ENCODE measurements at regions not wholly inside any gene's neighbourhood (a gene's known extent, or its start where the extent isn't known, plus 50 kb on each side); places are given as distances from the start of the nearest gene placed in this dataset.

DNA sequence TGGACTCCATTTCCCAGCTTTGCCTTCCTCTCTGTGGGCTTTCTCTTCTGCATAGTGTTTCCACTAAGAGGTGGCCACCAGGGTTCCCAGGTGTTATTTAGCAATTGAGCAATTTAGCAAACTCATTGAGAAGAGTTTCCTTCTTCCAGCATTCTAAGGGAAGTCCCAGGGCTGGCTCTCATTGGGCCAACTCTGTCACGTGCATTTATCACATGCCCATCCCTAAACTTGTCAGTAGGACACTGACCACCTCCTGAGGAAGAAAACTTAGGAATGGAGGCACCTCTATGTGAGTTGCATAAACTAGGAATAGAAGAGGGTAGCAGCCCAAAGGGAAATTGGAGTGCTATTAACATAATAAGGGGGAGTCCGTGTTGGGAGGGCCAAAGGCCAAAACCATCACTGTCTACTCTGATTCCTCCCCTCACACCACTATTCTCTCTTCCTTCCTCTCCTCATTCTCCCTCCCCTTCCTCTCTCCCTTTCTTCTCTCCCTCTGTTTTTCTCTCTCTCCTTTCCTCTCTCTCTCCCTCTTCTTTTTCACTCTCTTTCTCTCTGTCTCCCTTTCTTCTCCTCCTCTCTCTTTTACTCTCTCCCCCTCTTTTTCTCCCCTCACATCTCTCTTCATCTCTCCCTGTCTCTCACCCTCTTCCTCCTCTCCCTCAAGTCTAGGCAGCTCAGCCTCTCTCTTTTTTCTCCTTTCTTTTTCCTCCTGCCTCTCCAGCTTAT is 213.4 kb downstream of the PALM2AKAP2 start:
- Histone ChIP-seq H3K4me1 (ENCODE audit: control insufficient read depth, insufficient read depth, low read length) (peaks cover 7% of the 10 kb centered on the region; the same call in 1 of the 2 replicates), H4K20me1 (ENCODE audit: insufficient read depth, low read length) (no peaks in the 10 kb centered on the region), H3K14ac (replicated peaks; ENCODE audit: low read depth, low read length) (no peak overlapping the region), H3K9ac (ENCODE audit: low read depth, low read length) (no peak overlapping the region), H2BK5ac (ENCODE audit: low read depth, low read length, poor library complexity, severe bottlenecking) (no peak overlapping the region), H2BK20ac (ENCODE audit: low read depth, low read length) (0 out of 2 replicates have a peak overlapping the region, but pooled peaks have one; percentile 6), H3K27me3 (ENCODE audit: control insufficient read depth, insufficient read depth, low read length) (no peaks in the 10 kb centered on the region), H4K5ac (ENCODE audit: low read depth, low read length) (no peak overlapping the region), H2AK5ac (ENCODE audit: low read depth, low read length) (no peak overlapping the region), H3K27ac (ENCODE audit: insufficient read depth, low read length) (no peak overlapping the region), H3K4ac (ENCODE audit: low read depth, low read length) (no peak overlapping the region), H3K4me2 (ENCODE audit: low read depth, low read length) (no peak overlapping the region), H3K23ac (ENCODE audit: low read depth, low read length) (no peak overlapping the region), H2BK120ac (ENCODE audit: low read depth, low read length) (no peak overlapping the region), H3K18ac (ENCODE audit: low read depth, low read length) (no peak overlapping the region), H4K8ac (ENCODE audit: low read depth in 2 of 2, low read length in 2 of 2) (no peak overlapping the region), H3K36me3 (ENCODE audit: control insufficient read depth, insufficient read depth, low read length) (no peaks in the 10 kb centered on the region; the same call in 1 of the 2 replicates), H2BK15ac (ENCODE audit: low read depth, low read length) (no peak overlapping the region), H4K91ac (ENCODE audit: insufficient read depth, low read depth, low read length) (no peak overlapping the region), H3K56ac (ENCODE audit: extremely low read depth, insufficient read depth, low read length) (no peak overlapping the region), H2AFZ (replicated peaks; ENCODE audit: low read length, poor library complexity) (no peak overlapping the region), H3K79me1 (ENCODE audit: low read depth in 1 of 2, low read length in 2 of 2) (peaks cover 20 to 47% of the 10 kb centered on the region in 2 experiments), H3K9me1 (ENCODE audit: insufficient read depth, low read length) (peaks cover 3% of the 10 kb centered on the region), H2AK9ac (replicated peaks; ENCODE audit: low read depth, low read length, poor library complexity) (no peak overlapping the region), H3K9me3 (ENCODE audit: control insufficient read depth, insufficient read depth, low read length) (peaks cover 5% of the 10 kb centered on the region; the same call in 1 of the 2 replicates), H3K4me3 (ENCODE audit: insufficient read depth, low read depth, low read length) (no peak overlapping the region)
- in situ Hi-C loops (cut with MboI; ENCODE audit: low sequenced_read_pairs) (no loop called here), intact Hi-C loops (cut with micrococcal nuclease) (no loop called here), dilution Hi-C loops (cut with HindIII; ENCODE audit: low sequenced_read_pairs, unreplicated experiment) (no loop called here)
- POLR2A ChIA-PET (ENCODE audit: unreplicated experiment) = no interaction called here
- DNase-seq (no peak), ATAC-seq (ENCODE audit: low read depth) (no peak)
- CTCF ChIA-PET = no interaction called here
- WGBS, 2 experiments (ENCODE audit: extremely low coverage in 2 of 2, insufficient read length in 1 of 2) = no CpG with 5 or more reads among the region's 2 CpGs
- BruUV-seq (replicated peaks) = no TSS peak
- TF ChIP-seq ELK1 (IDR thresholded peaks at IDR 0.05; ENCODE audit: borderline replicate concordance, low read depth, low read length) (no peak), BHLHE40 (IDR thresholded peaks at IDR 0.05; ENCODE audit: low read depth, low read length) (no peak), RAD21 (IDR thresholded peaks at IDR 0.05; ENCODE audit: low read length) (no peak), USF2 (IDR thresholded peaks at IDR 0.05; ENCODE audit: low read depth, low read length) (no peak), SMC3 (IDR thresholded peaks at IDR 0.05; ENCODE audit: low read depth, low read length) (no peak), RFX5 (IDR thresholded peaks at IDR 0.05; ENCODE audit: low read depth, low read length) (no peak), MXI1 (IDR thresholded peaks at IDR 0.05; ENCODE audit: borderline replicate concordance, low read depth, low read length) (no peak), FOS (IDR thresholded peaks at IDR 0.05; ENCODE audit: low read depth, low read length) (no peak), CEBPB (IDR thresholded peaks at IDR 0.05; ENCODE audit: low read depth, low read length) (no peak), NFE2L2 (IDR thresholded peaks at IDR 0.05; ENCODE audit: low read depth, low read length) (no peak), MAFK (IDR thresholded peaks at IDR 0.05; ENCODE audit: low read depth, low read length) (no peak), CHD1 (IDR thresholded peaks at IDR 0.05; ENCODE audit: low read depth, low read length) (no peak), RCOR1 (IDR thresholded peaks at IDR 0.05; ENCODE audit: insufficient replicate concordance, low read length) (no peak), POLR2A (IDR thresholded peaks at IDR 0.05; ENCODE audit: low read depth, low read length) (no peak), MAZ (IDR thresholded peaks at IDR 0.05; ENCODE audit: borderline replicate concordance, low read depth, low read length) (no peak)
- TF ChIP-seq, protein P1, sequence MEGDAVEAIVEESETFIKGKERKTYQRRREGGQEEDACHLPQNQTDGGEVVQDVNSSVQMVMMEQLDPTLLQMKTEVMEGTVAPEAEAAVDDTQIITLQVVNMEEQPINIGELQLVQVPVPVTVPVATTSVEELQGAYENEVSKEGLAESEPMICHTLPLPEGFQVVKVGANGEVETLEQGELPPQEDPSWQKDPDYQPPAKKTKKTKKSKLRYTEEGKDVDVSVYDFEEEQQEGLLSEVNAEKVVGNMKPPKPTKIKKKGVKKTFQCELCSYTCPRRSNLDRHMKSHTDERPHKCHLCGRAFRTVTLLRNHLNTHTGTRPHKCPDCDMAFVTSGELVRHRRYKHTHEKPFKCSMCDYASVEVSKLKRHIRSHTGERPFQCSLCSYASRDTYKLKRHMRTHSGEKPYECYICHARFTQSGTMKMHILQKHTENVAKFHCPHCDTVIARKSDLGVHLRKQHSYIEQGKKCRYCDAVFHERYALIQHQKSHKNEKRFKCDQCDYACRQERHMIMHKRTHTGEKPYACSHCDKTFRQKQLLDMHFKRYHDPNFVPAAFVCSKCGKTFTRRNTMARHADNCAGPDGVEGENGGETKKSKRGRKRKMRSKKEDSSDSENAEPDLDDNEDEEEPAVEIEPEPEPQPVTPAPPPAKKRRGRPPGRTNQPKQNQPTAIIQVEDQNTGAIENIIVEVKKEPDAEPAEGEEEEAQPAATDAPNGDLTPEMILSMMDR (conservative IDR thresholded peaks at IDR 0.05; ENCODE audit: low read depth, low read length) = no peak

All from IMR-90 (cell line).